SKM-1 (cell line): ENCODE measurements at regions not wholly inside any gene's neighbourhood (a gene's known extent, or its start where the extent isn't known, plus 50 kb on each side); places are given as distances from the start of the nearest gene placed in this dataset.
"Not testable (repeated sequence)": the region's sequence is repeated elsewhere in the genome, so short reads cannot be mapped to it uniquely, and the experiment has no call there.

Source experiments
- DNase-seq: peaks from one replicate; lab custom pipeline; 2025; ENCODE audit not compliant: unreplicated experiment; lab: John Stamatoyannopoulos, UW

- DNase-seq = no peak
Measured at GRCh38 chr1:208344202-208344857, 100.1 kb upstream of the PLXNA2 start.

DNA sequence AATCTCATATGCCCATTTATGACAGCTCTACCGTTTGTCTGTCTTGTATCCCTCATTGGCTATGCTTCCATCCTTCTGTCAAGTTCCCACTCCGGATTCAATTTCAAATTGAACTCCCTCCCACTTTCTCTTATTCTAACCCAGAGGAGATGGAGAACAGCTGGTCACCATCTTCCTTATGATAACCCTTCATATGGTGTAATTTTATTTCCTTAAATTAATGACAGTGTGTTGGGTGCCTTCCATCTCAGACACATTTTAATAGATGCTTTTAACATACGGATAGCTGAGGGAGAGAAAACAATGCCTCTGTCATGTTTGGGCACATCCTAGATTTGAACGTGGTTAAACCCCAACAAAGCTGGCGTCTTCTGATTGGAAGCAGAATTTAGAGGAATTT lies 103.0 kb upstream of the PLXNA2 start:
- no peak for DNase-seq

- no peak for DNase-seq
Measured at GRCh38 chr1:208349694-208350330, 105.6 kb upstream of the PLXNA2 start.

DNA sequence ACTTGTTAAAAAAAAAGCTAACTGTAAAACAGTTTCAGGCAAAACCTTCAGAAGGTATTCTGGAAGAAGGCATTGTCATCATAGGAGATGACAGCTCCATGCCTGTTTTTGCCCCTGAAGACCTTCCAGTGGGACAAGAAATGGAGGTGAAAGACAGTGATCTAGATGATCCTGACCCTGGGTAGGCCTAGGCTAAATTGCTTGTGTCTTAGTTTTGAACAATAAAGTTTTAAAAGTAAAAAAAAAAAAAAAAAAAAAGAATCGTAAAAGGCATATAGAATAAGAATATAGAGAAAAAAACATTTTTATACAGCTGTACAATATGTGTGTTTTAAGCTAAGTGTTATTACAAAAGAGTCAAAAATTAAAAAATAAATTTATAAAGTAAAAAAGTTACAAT lies 106.6 kb upstream of the PLXNA2 start:
- DNase-seq = no peak

GRCh38 chr1:208351838-208352237 lies 107.7 kb upstream of the PLXNA2 start:
- no peak for DNase-seq

GRCh38 chr1:208353797-208354196 lies 109.6 kb upstream of the PLXNA2 start:
- not testable (repeated sequence) for DNase-seq

DNA sequence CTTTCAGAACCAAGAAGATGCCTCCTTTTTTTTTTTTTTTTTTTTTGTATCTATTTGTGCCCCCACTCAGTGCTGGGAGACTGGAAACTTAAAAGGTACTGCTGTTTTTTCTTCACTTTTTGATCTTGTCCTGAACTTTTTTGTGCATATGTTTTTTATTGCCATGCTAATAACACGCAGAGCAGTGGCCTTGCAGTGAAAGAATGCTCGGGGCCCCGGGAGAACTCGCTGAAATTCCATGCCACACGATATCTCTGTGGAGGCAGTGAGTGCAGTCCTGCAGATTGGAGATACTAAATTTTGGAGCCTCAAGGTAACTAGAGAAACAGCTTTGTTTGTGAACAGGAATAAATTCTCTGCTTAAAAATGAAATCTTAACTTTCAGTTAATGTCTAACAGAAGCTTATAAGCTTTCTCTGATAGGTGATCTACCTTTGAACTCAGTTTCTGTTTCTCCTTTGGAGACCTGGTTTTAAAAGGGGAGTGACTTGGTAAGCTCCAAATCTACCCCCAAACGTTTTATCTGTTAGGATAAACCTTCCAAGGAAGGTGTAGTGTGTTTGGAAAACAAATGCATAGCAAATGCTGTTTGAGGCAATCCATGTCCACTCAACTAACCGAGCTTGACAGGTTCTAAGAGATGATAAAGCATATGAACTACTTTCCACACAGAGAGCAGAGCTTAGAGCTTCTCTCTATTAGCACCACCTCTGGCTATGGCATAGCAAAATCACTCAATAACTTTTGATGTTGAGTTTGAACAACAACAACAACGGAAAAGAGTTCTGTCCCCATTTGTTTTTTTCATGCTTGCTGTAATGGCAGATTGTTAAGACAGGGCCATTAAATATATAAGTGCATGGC lies 113.7 kb upstream of the PLXNA2 start:
- DNase-seq = no peak

DNA sequence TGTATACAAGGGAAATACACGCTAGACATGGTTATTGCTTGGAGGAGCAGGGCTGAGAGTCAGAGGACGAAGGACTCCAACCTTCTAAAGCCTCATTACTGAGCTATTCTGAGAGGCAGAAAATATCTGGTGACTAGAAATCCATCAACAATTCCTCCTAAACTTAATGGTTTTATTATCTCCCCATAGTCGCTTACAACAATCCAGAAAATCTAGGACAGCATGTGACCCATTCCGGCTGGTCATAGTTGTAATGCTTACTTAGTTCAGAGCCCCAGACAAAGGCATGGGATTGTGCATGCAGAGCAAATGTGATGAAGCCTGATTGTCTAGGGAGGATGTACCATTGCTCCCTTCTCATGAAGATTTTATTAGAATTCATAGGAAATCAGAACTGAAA lies 114.5 kb upstream of the PLXNA2 start:
- DNase-seq = no peak

DNA sequence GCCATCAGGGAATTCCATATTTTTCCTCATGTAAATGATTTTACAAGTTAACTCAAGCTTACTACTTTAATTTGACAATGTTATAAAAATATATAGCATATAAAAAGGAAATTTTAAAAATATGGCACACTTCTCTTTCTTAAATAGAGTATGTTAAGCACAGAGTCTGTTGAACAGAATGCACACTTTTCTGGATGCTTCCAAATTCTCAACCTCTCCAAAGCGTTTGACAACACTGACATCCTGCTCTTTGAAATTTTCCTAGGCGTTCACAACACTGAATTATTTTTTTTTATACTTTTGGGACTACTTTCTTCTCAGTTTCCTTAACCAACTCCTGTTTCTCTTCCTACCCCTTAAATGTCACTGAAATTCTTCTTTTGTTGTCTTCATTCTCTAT lies 117.8 kb upstream of the PLXNA2 start:
- no peak for DNase-seq

- no peak for DNase-seq
Measured at GRCh38 chr1:208366559-208366958, 122.4 kb upstream of the PLXNA2 start.

GRCh38 chr1:208369045-208369444 lies 124.9 kb upstream of the PLXNA2 start:
- DNase-seq = peak; percentile 11

GRCh38 chr1:208369658-208370057 lies 125.5 kb upstream of the PLXNA2 start:
- no peak for DNase-seq

DNA sequence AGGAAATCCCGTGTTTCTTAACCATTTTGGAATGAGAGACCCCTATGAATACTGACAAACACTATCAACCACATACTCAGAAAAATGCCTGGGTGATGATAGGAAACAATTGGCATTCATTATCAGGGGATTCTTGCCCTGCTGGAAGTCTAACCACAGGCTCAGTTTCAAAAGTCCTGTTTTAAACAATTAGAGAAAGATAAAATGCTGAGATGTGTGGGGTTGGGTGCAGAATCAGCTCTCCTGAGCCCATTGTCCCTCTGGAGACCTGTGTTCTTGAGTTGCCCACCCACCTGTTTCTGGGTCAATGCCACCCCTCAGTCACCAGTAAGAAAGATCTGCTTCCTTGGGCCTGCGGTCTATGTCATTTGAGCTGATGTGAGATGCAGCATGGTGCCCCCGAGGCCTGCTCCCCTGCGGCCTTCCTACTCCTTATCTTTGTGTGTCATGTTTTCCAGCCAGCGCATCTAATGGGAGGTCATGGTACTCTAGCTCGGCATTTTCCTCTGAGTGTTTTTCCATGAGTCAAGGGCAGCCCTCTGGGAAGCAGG lies 130.3 kb upstream of the PLXNA2 start:
- no peak for DNase-seq

GRCh38 chr1:208381481-208381880 lies 137.3 kb upstream of the PLXNA2 start:
- DNase-seq = no peak

DNA sequence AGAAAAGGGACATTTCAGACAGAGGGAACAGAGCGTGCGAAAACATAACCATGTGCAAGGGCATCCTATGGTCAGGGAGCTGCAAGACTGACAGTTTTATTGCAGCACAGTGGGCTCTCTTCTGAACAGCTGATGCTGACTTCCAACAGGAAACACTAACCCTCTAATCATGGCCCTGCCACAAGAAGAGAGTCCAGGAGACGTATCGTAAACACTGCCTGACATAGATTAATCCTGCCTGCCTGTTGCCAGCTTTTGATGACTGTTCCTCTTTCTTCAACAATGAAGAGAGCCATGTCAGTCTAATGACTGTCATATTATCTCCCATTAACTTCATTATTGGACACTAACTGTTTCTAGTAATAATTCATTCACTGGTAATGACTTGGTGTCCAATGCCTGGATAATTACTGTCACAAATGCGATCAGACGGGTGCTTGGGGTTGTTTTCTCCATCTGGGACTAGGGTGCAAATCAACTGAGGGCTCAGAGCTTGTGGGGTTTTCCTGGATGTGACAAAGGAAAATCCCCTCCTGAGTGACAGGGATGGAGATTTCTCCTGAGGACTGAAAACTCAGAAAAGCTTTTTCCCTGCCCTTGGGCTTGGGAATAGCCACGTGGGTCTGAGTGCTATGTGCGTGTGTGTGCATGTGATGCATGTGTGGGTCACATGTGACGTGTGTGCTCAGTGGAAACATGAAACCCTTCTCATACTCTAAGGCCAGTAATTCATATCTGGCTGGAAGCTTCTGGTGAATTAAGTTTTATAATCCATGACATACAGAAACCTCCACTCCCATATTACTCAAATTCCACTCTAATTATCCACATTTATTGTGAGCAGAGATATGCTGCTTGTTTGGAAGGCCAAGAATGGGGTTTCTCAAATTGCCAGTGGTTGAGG lies 144.0 kb upstream of the PLXNA2 start:
- no peak for DNase-seq

- no peak for DNase-seq
Measured at GRCh38 chr1:208393416-208393815, 149.2 kb upstream of the PLXNA2 start.

DNA sequence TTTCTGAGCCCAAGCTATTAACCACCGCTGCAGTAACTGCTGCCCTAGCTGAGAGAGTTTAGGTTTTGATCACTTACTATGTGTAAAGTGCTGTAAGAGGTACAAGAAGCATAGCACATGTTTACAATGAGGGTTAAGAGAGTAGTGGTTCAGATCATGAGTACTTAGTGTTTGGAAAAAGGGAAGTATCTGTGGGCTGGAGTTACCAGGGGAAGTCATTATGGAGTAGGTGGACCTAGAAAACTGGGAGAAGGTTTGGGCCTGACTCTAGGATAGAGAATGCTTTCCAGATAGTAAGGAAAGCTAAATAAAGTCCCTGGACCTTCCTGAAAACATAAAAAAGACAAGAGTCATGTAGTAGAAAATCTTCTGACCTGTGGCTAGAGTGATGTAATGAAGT lies 149.6 kb upstream of the PLXNA2 start:
- peak; percentile 28 for DNase-seq

- no peak for DNase-seq
Measured at GRCh38 chr1:208397286-208397685, 153.1 kb upstream of the PLXNA2 start.

GRCh38 chr1:208405014-208405413 lies 160.8 kb upstream of the PLXNA2 start:
- DNase-seq = no peak

DNA sequence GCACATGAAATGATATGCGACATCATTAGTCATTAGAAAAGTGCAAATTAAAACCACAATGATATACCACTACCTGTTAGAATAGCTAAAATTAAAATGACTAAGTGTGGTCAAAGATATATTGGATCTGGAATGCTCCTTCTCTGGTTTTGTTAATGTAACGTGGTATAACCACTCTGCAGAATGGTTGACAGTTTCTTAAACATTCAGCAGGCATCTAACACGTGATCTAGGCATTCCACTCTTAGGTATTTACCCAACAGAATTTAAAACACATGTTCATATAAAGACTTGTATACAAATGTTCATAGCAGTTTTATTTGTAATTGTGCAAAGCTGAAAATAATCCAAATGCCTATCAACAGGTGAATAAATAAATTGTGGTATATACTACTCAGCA lies 165.0 kb upstream of the PLXNA2 start:
- no peak for DNase-seq

GRCh38 chr1:208410409-208410808 lies 166.2 kb upstream of the PLXNA2 start:
- DNase-seq = no peak
